GM19239 (cell line): ENCODE measurements at regions not wholly inside any gene's neighbourhood (a gene's known extent, or its start where the extent isn't known, plus 50 kb on each side); places are given as distances from the start of the nearest gene placed in this dataset.

Source experiments
- DNase-seq: peaks from one replicate; pipeline ENCODE4 v3.0.0; 2011; ENCODE audit warnings: low spot score; ENCODE audit not compliant: insufficient read length
- FAIRE-seq: peaks from 2 replicates; lab custom pipeline; 2011; peaks lifted over from hg19 to GRCh38; lab: Jason Lieb, UNC

DNA sequence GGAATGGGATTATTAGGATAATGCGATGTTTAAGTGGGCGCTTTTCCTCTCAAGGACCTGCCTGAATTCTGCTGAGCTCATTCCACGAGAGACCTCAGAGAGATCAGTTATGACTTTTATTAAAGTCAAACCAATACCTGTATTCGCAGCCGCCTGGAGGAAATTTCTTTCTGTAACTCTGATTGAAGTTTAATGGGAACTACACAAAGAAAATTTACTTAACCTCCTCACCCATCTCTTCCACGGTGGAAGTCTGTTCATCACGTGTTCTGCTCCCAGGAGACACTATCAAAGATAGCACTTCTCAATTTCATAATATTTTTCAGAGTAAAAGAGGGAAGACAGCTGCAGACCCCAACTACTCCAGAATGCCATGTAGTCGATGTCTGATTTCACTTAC lies 334.7 kb upstream of the POU3F1 start:
- DNase-seq = no peak
- FAIRE-seq = no peak

DNA sequence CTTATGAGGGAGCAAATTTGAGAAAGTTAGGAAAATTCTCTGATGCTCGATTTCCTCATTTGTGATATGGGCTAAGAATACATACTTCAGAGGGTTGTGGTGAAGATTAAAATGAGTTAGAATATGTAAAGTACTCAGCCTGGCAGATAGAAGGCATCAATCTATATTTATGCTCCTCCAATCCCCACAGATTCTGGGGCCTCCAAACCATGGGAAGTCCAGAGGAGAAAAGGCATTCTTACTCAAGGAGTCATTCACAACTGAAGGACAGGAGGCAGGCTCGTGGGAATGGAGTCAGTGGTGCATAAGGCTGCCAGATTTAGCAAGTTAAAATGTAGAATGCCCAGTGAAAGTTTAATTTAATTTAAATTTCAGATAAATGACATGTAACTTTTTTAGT lies 330.0 kb upstream of the POU3F1 start:
- no peak for FAIRE-seq
- DNase-seq = no peak

DNA sequence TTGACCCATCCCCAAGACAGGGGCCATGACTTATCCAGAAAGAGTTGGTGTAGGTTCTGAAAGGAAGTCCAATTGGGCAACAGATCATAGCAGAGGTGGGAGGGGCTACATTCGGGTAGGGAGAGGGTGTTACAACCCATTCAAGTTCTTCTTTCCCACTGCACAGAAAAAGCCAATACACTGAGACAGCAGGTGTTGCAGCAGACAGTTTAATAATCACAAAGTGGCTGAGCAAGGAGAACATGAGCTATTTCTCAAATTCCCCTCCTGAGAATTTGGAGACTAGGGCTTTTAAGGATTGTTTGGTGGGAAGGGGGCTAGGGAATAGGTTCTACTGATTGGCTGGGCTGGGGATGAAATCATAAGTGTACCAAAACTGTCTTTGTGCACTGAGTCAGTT lies 328.4 kb upstream of the POU3F1 start:
- DNase-seq = no peak
- FAIRE-seq = no peak

DNA sequence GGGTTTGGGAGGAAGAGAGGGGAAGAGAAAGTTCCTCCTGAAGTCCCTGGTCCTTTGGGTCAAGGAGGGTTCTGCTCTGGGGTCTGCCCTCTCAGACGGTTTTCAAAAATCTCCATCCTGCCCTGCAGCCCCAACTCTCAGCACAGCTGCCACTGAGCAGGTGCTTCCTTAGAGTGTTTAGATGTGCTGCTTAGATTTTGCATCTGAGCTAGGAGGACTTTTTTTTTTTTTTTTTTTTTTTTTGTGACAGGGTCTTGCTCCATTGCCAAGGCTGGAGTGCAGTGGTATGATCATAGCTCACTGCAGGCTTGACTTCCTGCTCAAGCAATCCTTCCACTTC lies 324.9 kb upstream of the POU3F1 start:
- no peak for FAIRE-seq
- DNase-seq = no peak

DNA sequence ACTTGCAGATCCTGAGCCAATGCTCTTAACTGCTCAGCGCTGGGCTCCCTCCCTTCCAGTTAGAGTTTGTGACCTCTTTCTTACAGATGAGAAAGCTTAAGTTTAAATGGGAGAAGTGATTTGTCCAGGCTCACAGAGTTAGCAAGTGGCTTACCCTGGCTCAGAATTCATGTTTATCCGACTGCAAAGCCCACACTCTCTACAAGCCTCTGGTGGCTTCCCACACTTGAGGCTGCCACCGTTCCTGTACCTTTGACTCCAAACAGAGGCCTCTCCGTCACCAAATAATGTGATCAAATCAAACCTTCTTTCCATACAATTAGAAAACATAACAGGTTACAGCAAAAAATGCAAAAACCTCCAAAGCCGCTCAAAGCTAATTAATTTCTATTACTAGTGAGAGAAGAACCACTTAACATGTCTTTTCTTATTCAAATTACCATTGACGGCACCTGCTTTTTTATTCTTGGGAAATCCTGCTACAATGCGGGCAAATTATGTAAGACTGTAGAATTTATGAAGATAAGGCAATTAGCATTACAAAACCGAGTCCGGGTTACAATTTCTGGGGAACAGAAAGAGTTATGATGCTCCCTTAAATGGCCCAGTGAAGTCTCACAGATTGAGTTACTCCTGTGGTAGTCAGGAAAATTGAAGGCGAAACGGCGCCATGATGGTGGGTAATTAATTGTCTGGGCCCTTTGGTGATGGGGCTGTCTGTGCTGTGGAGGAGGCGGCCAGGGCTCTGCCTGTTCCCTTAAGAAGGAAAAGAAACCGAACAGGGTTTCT lies 324.3 kb upstream of the POU3F1 start:
- DNase-seq (no peak), FAIRE-seq (no peak)

DNA sequence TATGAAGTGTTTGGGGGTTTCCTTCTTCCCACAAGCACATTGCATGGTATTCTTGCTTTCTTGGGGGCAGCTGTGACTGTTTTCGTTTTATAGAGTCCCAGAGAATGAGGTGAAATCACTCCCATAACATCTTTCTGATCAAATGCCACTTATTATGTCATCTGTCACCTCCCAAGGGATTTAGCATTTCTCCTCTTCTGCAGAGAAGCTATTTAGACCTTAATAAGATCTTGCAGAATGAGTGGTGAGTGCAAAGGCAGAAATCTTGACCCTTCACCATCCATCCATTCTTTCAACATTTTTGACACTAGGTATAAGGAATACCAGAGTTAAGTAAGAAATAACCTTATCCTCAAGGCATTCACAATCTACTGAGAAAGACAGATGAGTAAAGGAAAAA lies 318.6 kb upstream of the POU3F1 start:
- no peak for DNase-seq
- FAIRE-seq = no peak

DNA sequence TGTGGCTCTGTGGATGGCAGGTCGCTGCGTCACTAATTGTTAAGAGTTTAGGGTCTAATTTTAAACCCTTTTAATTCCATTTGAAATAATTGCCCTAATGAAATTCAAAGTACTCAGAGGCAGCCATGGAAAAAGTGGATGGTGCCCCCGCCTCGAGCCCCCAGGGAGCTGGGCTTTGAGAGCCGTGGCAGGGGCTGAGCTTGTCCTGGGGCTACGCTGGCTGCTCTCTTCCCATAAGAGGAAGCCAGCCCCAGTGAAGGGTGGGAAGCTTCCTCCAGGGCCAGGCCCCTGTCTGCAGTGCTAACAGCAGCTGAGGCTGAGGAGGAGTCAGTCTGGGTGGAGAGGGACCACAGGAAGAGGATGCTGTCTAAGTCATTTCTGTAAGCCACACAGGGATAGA lies 315.0 kb upstream of the POU3F1 start:
- no peak for DNase-seq

DNA sequence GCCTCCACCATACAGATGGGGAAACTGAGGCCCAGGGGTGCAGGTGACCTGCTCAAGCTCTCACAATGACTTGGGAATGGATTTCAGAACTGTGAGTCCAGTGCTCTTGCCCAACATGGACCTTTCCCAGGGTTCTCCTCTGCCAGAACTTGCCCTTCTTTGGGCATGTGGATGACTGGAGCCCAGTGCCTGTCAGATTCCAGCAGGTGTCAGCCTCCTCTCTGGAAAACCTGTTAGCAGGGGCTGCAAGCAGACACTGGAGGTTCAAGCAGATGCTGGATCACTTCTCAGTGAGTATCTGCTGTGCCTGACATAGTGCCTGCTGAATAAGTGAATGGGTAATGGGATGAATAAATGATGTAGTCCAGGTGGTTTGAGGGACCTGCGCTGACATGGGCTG lies 314.2 kb upstream of the POU3F1 start:
- FAIRE-seq (no peak), DNase-seq (no peak)

More for the DNA sequence above, 315.0 kb upstream of the POU3F1 start:
- no peak for FAIRE-seq

DNA sequence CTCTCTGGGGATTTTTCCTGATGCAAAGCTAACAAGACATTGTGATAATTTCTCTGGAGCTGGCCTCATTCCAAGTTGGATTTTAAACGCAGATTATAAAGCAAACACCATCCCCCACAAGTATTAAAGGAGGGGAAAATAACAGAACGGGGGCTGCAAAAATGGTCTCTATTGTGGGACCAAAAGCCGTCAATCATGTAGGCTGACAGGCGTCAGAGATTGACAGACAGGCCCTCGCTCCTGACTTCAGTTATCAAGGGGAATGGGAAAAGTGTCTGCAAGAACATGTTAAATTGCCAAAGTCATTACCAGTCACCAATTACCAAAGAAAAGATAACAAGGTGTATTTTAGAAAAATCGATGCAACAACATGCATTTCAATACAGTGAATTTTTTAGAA lies 307.4 kb upstream of the POU3F1 start:
- FAIRE-seq (no peak), DNase-seq (no peak)

DNA sequence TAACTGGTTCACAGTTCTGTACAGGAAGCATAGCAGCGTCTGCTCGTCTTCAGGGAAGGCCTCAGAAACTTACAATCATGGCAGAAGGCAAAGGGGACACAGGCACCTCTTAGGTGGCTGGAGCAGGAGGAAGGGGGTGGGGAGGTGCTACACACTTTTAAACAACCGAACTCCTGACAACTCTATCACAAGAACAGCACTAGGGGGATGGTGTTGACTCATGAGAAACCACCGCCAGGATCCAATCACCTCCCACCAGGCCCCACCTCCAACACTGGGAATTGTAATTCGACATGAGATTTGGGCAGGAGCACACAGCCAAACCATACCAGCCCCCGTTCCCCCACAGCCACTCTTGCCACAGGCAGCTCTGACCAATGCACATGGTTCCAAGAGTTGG lies 306.3 kb upstream of the POU3F1 start:
- no peak for FAIRE-seq

DNA sequence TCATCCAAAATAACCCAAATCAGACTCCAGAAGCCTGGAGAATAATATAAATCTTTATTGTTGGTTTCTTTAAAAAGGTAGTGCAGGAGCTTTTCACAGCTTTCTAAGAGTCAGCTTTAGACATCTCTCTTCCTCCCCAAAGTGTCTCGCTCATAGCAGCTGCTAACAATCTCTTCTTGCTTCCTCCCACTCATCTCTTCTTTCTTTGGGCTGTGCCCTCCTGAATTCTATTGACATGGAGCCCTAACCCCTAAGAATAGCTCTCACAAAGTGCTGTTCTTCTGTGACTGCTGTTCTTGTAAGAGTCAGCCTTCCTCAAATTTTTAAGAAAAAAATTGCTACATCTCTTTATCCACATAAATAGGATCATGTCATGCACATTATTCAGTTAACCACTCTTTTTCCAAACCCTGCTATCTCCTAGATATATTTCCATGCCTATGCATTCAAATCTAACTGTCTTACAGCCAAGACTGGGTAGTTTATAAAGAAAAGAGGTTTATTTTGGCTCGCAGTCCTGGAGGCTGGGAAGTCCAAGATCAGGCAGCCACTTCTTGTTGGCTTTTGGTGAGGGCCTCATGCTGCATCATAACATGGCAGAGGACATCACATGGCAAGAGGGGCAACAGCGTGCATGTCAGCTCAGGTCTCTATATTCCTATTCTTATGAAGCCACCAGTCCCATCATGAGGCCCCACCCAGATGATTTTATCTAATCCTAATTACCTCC lies 301.0 kb upstream of the POU3F1 start:
- no peak for FAIRE-seq
- no peak for DNase-seq

More for the DNA sequence above, 306.3 kb upstream of the POU3F1 start:
- no peak for DNase-seq

DNA sequence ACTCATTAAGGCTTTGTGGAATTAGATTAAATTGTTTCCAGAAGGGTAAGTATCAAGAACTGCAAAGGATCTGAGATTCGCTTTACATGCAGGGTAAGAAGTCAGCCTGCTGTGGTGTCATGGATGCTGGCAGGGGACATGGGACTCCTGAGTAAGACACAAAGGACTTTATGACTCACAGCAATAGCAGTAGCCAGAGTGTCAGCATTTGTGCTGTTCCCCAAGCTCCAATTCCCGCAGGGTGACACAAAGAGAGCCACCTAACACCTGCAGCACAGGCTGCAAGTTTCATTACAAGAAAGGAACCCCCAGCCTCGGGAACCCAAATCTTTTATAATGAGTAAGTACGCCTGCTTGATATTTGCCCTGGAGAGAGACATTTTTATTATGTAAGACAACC lies 298.1 kb upstream of the POU3F1 start:
- DNase-seq (no peak), FAIRE-seq (no peak)

DNA sequence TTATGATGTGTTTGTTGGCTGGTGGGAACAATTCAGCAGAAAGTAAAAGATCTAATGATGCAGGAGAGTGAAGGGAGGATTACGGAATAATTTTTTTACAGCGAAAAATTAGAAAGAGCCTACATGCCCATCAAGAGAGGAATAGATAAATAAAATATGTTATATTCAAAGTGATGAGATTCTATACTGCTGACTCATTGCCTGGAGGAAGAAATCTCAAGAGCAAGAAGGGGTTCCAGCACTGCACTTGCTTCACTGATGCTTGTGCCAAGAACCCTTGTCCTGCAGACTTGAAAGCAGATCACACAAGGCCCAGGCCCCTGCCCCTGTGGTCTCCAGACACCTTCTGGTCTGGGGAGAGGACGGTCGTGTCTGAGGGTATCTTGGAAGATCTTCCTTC lies 295.1 kb upstream of the POU3F1 start:
- DNase-seq (no peak), FAIRE-seq (no peak)

DNA sequence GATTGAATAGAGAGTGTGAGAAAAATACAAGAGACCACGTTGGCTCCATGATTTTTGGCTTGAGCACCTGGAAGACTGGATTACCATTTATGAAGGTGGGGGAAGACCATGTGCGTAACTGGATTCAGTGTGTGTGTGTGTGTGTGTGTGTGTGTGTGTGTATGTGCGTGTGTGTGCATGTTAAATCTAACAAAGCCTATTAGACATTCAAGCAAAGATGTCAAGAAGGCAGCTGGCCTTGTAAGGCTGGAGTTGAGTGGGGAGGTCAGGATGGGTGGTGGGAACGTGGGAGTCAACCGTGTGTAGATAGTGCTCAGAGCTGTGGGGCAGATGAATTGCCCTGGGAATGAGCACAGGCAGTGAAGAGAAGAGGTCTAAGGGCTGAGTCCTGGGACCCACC lies 293.8 kb upstream of the POU3F1 start:
- FAIRE-seq (no peak), DNase-seq (no peak)

DNA sequence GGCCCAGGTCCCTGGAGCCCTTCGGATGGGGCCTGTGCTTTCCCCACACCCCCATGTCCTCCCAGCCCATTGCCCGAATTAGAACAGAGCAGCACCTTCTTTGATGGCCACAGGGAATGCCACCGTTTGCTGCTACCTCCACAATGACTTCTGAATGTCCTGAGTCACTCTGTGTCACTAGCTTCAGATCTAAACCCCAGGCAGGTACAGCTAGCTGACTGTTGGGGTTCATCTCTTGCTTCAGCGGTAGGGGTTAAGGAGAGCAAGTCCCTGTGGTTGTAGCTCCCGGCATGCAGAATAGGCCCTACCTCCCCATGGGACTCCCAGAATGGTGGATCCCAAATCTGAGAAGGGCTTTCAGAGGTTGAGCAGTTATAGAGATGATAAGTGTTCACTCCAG lies 291.1 kb upstream of the POU3F1 start:
- no peak for FAIRE-seq
- no peak for DNase-seq

DNA sequence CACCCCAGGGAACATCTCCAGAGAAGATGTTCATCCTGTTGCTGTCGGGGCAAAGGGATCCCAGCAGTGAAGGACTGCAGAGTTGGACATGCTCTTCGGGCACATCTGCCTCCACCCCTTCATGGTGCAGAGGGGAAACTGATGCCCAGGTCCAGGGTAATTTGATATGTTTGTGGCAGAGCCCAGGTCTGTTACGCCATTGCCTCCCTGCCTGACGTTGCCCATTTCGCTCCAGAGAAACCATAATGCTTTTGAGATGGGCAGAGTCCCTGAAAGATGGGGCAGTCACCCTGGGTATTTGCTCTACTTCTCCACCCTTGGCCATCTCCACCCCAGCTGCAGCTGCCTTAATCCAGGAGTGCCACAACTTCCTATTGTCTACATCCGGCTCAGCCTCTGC lies 290.4 kb upstream of the POU3F1 start:
- DNase-seq = no peak
- no peak for FAIRE-seq

DNA sequence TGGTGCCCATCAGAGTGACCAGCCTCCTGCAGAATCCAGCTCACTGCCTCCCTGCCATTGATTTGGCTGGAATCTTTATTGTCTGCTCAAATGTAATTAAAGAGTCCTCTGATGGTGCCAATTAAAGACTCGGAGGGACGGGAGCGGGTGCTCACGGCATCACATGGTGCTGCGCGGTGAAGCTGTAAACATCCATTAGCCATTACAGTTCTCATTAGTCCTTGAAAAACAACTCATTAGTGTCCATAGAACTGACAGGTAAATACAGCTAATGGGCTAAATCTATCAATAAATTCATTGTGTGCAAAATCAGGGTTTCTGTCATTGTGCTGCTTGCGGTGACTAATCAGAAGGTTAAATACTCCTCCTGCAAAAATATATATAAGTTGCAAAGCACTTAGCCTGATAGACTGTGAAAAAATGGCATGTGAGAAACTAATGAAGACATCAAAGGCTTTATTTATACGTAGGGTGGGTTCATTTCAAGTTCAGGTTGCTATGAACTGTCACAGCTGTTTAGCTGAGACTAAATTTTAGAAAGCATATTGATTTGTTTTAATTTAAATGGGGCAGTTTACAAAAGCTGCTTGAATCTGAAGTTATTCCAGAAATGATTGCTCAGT lies 289.8 kb upstream of the POU3F1 start:
- no peak for FAIRE-seq
- DNase-seq = no peak

DNA sequence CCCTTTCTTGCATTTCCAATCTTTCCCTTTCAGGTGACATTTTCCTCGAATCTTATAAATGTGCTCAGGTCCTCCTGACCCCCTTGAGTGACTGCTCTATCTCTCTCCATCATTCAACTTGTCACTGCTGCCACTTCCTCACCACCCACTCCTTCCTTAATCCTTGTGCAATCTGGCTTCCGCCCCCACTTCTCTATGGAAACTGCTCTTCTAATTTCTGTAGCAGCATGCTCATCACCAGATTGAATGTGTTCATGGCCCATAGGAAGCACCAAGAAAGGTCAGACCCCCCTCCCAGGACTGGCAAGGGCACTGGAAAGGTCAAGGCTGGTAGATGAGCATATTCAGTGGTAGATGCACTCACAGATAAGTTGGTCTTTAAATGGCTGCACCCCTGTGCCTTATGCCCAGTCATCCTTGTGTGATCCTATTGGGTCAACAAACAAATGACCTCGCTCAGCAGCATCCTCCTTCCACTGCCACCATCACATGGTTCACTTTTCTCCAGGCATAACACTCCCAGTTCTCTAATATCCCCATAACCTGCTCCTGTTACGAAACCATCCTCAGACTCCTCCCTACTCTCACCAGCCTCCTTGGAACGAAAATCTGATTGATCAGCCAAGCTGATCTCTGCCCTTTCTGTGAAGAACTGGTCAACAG lies 288.5 kb upstream of the POU3F1 start:
- FAIRE-seq (no peak), DNase-seq (no peak)

DNA sequence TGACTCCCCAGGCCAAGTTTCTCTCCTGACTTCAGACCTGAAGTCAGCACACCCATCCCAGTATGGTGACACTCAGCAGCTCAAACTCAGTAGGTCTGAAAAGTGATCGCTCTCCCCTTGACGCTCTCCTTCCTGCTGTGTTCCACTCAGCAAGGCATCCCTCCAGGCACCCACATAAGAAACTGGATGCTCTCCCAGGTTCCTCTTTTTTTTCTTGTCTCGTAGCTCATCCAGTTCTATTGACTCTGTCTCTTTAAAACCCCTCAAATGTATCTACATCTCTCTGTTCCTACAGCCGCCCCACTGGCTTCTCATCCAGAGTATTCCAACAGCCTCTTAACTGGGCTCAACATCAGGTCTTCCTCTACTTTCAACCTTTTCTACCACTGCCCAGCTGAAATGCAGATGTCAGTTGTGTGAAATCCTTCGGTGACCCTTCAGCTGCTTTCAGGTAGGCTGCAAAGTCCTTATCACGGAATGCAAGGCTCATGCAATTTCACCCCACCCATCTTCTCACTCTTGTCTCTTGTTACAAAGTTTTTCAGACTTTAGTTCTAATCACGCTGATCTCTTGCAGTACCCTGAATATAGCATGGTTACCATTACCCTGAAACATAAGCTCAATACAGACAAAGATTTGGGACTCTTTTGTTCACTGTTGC lies 286.2 kb upstream of the POU3F1 start:
- no peak for DNase-seq
- no peak for FAIRE-seq

DNA sequence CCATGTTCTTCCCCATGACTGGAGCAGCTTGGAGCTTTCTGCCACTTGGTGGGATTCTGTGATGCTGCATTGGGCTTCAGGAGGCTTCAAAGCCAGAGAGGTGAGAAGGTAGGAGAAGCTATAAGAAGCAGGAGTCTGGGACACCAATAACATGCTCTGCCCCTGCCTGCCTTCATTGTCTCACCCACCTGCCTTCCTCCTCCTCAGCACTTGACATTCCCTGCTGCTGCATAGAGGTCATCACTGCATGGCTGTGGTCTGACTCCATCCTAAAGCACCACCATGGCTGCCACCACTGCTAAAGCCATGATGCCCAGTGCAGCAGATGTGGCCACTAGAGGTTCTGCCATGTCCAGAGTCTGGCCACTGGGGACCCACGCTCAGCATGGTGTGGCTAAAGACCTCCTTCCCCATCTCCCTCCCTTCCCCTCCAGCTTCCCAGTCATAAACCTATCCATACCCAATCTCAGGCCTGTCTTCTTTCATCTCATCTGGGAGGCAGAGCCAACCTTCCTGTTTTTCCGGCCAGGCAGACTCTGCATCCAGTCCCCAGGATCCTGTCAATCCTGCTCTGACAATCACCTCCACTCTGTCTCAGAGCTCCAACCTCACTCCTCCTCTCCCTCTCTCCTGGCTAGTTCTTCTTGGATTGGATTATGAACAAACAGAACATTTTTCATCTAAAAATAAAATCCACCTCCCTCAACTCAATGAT lies 285.1 kb upstream of the POU3F1 start:
- FAIRE-seq (no peak), DNase-seq (no peak)
